GM12872 (cell line): ENCODE measurements at regions not wholly inside any gene's neighbourhood (a gene's known extent, or its start where the extent isn't known, plus 50 kb on each side); places are given as distances from the start of the nearest gene placed in this dataset.

ENCODE experiments used
- CTCF ChIP-seq: IDR thresholded peaks from 3 replicates; pipeline ENCODE4 v1.5.1; 2011; ENCODE audit warnings: low read depth, mild to moderate bottlenecking, low read length, moderate library complexity; ENCODE audit not compliant: insufficient read depth

DNA sequence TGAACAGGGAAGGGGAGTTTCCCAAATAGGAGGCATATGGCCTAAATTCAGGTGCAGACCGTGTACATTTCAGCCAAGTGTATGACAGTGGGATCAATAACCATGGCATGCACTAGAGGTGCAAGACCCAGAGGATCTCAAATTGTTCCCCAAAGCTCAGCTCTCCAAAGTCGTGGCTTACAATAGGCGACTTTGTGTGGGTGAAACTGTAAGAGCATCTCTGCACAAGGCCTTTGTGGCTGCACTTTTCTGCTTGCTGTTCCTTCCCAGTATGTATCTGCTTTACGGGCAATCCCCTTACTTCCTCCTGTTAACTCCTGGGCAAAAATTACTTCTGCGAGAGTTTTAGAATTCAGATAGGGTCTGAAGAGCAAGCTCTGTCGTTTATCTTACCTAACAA, 518.3 kb upstream of the ZFP42 start:
- no peak for TF ChIP-seq CTCF

DNA sequence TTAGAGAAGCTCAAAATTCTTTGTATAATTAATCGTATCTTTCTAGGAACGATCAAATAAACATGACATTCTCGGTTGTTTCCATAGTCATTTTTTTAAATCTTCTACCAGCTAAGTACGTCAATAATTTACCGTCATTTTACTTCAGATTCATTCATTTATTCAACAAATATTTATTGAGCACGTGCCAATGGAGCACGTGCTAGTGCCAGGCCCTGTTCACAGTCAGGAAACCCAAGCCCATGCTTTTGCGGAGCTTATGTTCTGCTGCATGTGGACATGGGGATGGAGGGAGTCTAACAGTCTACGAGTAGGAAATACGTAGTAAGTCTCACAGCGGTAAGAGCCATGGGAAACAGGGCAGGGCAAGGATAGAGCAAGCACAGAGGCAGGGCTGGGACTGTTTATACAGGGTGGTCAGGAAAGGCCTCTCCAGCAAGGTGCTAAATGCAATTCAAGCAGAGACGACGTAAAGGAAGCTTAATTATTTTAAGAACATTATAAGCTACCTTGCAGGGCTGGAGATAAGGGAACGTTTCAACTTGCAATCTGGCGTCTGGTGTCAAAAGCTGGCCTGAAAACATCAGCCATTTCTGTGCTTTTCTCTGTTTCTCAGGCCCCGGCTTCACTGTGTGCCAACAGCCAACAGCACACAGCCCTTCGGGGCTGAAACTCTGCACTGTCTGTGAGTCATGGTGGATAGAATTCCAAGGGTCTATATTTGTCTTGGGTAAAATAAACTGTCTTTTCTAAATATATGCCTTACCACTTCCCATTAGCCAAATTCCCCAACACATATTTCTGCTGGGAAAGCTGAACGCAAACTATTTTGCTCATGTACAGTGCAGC, 517.1 kb upstream of the ZFP42 start:
- TF ChIP-seq CTCF, result no peak

GRCh38 chr4:187479511-187479910, 516.1 kb upstream of the ZFP42 start:
- no peak for TF ChIP-seq CTCF

DNA sequence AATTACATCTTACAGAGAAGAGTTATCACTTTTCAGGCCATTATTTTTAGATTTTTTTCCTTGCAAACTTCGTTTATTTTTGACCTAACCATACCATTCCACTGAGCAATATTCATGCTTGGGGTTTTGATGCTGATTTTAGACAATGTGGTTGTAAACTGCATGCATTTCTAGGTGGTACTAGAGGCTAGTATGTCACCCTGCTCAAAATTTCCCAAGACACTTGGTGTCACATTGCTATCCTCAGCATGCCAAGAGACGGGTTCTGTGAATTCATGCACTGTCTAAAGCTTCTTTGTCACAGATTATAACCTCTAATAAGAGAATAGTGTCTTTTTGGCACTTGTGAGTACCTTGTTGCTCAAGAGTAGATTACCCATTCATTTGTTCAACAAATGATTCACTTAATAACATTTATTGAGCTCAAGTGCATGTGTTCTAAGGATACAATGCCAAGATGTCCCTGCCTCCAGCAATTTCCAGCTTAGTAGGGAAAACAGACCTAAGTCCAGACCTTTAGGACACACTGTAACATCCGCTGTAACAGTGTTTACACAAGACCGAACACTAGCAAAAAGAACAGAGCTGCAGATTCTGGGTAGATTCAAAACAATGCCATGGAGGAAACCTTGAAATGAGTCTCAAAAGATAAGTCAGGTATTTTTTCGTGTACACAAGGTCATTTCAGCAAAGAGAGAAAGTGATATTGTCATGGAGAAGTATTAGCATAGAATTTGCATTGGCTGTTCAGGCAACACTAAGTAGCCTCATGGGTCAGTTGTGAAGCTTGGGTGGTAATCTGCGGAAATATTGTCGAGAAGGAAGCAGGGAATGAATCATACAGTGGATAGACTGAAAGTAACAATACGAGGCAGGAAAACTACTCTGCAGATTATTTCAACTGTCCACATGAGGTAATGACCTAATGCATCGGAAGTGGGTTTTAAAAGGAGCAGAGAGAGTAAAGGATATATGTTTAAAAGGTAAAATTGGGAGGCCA, 515.1 kb upstream of the ZFP42 start:
- no peak for TF ChIP-seq CTCF

GRCh38 chr4:187484186-187484585, 511.4 kb upstream of the ZFP42 start:
- TF ChIP-seq CTCF, result no peak

DNA sequence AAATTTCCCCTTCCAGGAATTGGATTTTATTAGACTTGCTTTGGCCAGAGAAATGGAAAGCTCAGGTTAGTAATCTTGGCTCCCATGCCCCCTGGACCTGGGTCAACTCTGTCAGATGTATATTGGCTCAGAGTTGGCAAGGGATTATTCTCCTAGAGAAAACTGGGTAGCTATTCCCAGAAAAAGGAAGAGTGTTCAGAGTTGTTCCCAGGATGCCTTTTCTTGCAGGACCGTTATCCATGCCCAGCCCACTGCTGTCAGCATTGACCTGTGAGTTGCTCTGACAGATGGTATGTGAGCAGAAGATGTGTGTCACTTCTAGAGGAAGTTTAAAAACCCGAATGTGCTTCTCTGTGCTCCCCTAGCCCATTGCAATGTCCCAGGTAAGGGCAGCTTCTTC, 509.9 kb upstream of the ZFP42 start:
- TF ChIP-seq CTCF, result no peak

GRCh38 chr4:187491286-187491685, 504.3 kb upstream of the ZFP42 start:
- no peak for TF ChIP-seq CTCF
